22Rv1 (cell line): ENCODE measurements at regions not wholly inside any gene's neighbourhood (a gene's known extent, or its start where the extent isn't known, plus 50 kb on each side); places are given as distances from the start of the nearest gene placed in this dataset.

ENCODE experiments used
- CTCF ChIP-seq: fragments of 450-650 bp; IDR thresholded peaks from 2 replicates; pipeline ENCODE4 v1.5.1; 2017; ENCODE audit warnings: mild to moderate bottlenecking
- ZFX ChIP-seq: fragments of 450-650 bp; IDR thresholded peaks from 2 replicates; pipeline ENCODE4 v1.6.1; 2017; ENCODE audit warnings: antibody characterized with exemption, borderline replicate concordance

GRCh38 chr11:25958045-25958444 is 373.9 kb upstream of the ANO3 start:
- TF ChIP-seq CTCF = no peak
- no peak for TF ChIP-seq ZFX
